Astrocyte of the spinal cord (primary cell): ENCODE measurements at regions not wholly inside any gene's neighbourhood (a gene's known extent, or its start where the extent isn't known, plus 50 kb on each side); places are given as distances from the start of the nearest gene placed in this dataset.

Experiments used
- DNase-seq: peaks from one replicate; pipeline ENCODE4 v3.0.0; 2011; ENCODE audit warnings: low read depth, low spot score
- H3K4me3 ChIP-seq: 2 replicates; pipeline ENCODE4 v1.5.1; 2011; ENCODE audit warnings: low read depth, mild to moderate bottlenecking, low read length, moderate library complexity
- CTCF ChIP-seq: IDR thresholded peaks from 2 replicates; pipeline ENCODE4 v1.5.1; 2012; ENCODE audit warnings: low read depth, mild to moderate bottlenecking, low read length, inconsistent platforms
- in situ Hi-C: cut with HindIII; loops from 2 replicates; pipeline ENCODE4 v1.10.0; 2017; ENCODE audit warnings: low sequenced_read_pairs

GRCh38 chr3:139103484-139103883 lies 58.8 kb upstream of the PRR23C start:
- no peak for TF ChIP-seq CTCF
- in situ Hi-C loops: loop anchor here (25.0 kb wide), 1 partner anchor 209 kb away; no protein-coding TSS in a partner anchor
- no peak for DNase-seq

GRCh38 chr3:139104062-139104461 lies 59.4 kb upstream of the PRR23C start:
- TF ChIP-seq CTCF: no peak
- DNase-seq: no peak
- no peak overlapping the region for H3K4me3 ChIP-seq
- in situ Hi-C loops: loop anchor here (25.0 kb wide), 1 partner anchor 208 kb away; no protein-coding TSS in a partner anchor

More at GRCh38 chr3:139103484-139103883, 58.8 kb upstream of the PRR23C start:
- no peak overlapping the region for H3K4me3 ChIP-seq

- no peak overlapping the region for H3K4me3 ChIP-seq
- TF ChIP-seq CTCF: no peak
- DNase-seq: no peak
- in situ Hi-C loops: loop anchor here (25.0 kb wide), 1 partner anchor 207 kb away; no protein-coding TSS in a partner anchor
Measured at GRCh38 chr3:139105154-139105702, 60.5 kb upstream of the PRR23C start.

GRCh38 chr3:139106013-139106932 lies 61.6 kb upstream of the PRR23C start:
- no peak overlapping the region for H3K4me3 ChIP-seq
- TF ChIP-seq CTCF: no peak
- in situ Hi-C loops: loop anchor here (25.0 kb wide), 1 partner anchor 206 kb away; no protein-coding TSS in a partner anchor
- DNase-seq: no peak

GRCh38 chr3:139107424-139108252 lies 62.9 kb upstream of the PRR23C start:
- H3K4me3 ChIP-seq: no peak overlapping the region
- in situ Hi-C loops: loop anchor here (25.0 kb wide), 1 partner anchor 205 kb away; no protein-coding TSS in a partner anchor
- TF ChIP-seq CTCF: no peak
- no peak for DNase-seq

GRCh38 chr3:139108253-139108969 lies 63.7 kb upstream of the PRR23C start:
- in situ Hi-C loops: loop anchor here (25.0 kb wide), 1 partner anchor 204 kb away; no protein-coding TSS in a partner anchor
- DNase-seq: no peak
- no peak for TF ChIP-seq CTCF
- H3K4me3 ChIP-seq: no peak overlapping the region
